DND-41 (cell line): ENCODE measurements at regions not wholly inside any gene's neighbourhood (a gene's known extent, or its start where the extent isn't known, plus 50 kb on each side); places are given as distances from the start of the nearest gene placed in this dataset.

Experiments
- ATAC-seq: fragments of 200-7000 bp; cut with Tn5 transposase; 3 replicates; pipeline ENCODE4 v1.9.1; 2021; ENCODE audit warnings: low read depth; ENCODE audit not compliant: insufficient read depth
- DNase-seq: peaks from one replicate; pipeline ENCODE4 v3.0.0-alpha.2; 2020
- H2AFZ ChIP-seq: 2 replicates; pipeline ENCODE4 v1.6.0; 2012; ENCODE audit warnings: low read depth, low read length
- H3K27ac ChIP-seq: 2 replicates; pipeline ENCODE4 v1.5.1; 2012; ENCODE audit warnings: low read length, inconsistent platforms
- H3K27me3 ChIP-seq: fragments of 200-600 bp; sonication (generic); 2 replicates; pipeline ENCODE4 v1.6.0; 2012; ENCODE audit warnings: low read length, mild to moderate bottlenecking, inconsistent platforms; ENCODE audit not compliant: insufficient read depth, poor library complexity
- H3K36me3 ChIP-seq: 2 replicates; pipeline ENCODE4 v1.5.1; 2012; ENCODE audit warnings: low read length, inconsistent platforms; ENCODE audit not compliant: insufficient read depth
- H3K4me1 ChIP-seq: 2 replicates; pipeline ENCODE4 v1.5.1; 2012; ENCODE audit warnings: mild to moderate bottlenecking, low read length; ENCODE audit not compliant: insufficient read depth
- H3K4me2 ChIP-seq: 2 replicates; pipeline ENCODE4 v1.6.0; 2012; ENCODE audit warnings: mild to moderate bottlenecking, moderate library complexity, low read length, inconsistent platforms; ENCODE audit not compliant: insufficient read depth
- H3K4me3 ChIP-seq, 2 experiments: fragments of 200-600 bp in 1 of 2; shearing (Covaris generic) in 1 of 2; 2 replicates each; pipeline ENCODE4 v1.5.1; 2012 to 2016; ENCODE audit warnings: inconsistent platforms in 2 of 2, low read length in 2 of 2, mild to moderate bottlenecking in 2 of 2, low read depth in 1 of 2, moderate library complexity in 1 of 2
- H3K79me2 ChIP-seq: 2 replicates; pipeline ENCODE4 v1.6.0; 2012; ENCODE audit warnings: low read length, inconsistent platforms; ENCODE audit not compliant: insufficient read depth
- H3K9ac ChIP-seq: 2 replicates; pipeline ENCODE4 v1.6.0; 2012; ENCODE audit warnings: low read depth, mild to moderate bottlenecking, inconsistent platforms, low read length, moderate library complexity
- H3K9me3 ChIP-seq: 2 replicates; pipeline ENCODE4 v1.5.1; 2012; ENCODE audit warnings: low read length, moderate library complexity, mild to moderate bottlenecking, inconsistent platforms; ENCODE audit not compliant: insufficient read depth, severe bottlenecking
- H4K20me1 ChIP-seq: 2 replicates; pipeline ENCODE4 v1.6.0; 2012; ENCODE audit warnings: low read length; ENCODE audit not compliant: insufficient read depth
- CTCF ChIP-seq: IDR thresholded peaks from 2 replicates; pipeline ENCODE4 v1.5.1; 2012; ENCODE audit warnings: borderline replicate concordance, low read length, moderate library complexity, mild to moderate bottlenecking; ENCODE audit not compliant: poor library complexity, severe bottlenecking; ENCODE audit errors: extremely low read depth
- EZH2 ChIP-seq: IDR thresholded peaks from 3 replicates; pipeline ENCODE4 v1.6.1; 2012; ENCODE audit warnings: borderline replicate concordance, low read depth, mild to moderate bottlenecking, moderate library complexity, low read length, inconsistent platforms; ENCODE audit not compliant: severe bottlenecking

- no peak for ATAC-seq
- no peak for TF ChIP-seq CTCF
- TF ChIP-seq EZH2, result no peak
- Histone ChIP-seq H3K36me3 (no peaks in the 10 kb centered on the region), H2AFZ (no peak overlapping the region), H3K4me3 (no peak overlapping the region), H4K20me1 (no peaks in the 10 kb centered on the region), H3K27ac (no peak overlapping the region), H3K4me2 (no peak overlapping the region), H3K4me1 (no peaks in the 10 kb centered on the region), H3K79me2 (no peaks in the 10 kb centered on the region), H3K9me3 (peaks cover 29% of the 10 kb centered on the region), H3K27me3 (no peaks in the 10 kb centered on the region), H3K9ac (no peak overlapping the region)
- DNase-seq, result no peak
These were observed 84.3 kb downstream of the TNFAIP2 start for GRCh38 chr14:103207388-103208072.

DNA sequence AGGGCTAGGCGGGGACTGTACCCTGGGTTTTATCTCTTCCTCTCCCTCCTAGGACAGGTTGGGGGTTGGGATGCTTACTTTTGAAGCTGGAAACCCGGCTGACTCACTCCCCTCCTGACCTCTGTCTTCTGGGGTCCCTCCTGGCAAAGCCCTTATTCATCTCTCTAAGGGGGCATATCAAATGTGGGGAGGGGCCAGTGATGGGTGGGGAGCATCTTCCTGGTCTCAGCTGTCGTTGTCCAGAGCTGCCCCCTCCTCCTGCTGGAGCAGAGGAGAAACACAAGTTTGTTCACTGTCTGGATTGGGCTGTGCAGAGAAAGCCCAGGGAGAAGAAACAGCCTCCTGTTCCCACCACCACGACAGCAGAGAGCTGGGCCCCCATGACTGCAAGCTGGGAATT is 85.8 kb downstream of the TNFAIP2 start:
- H3K9ac ChIP-seq, result no peak overlapping the region
- no peaks in the 10 kb centered on the region for H4K20me1 ChIP-seq
- no peak overlapping the region for H2AFZ ChIP-seq
- H3K27ac ChIP-seq, result no peak overlapping the region
- peaks cover 19% of the 10 kb centered on the region for H3K9me3 ChIP-seq
- ATAC-seq (no peak), DNase-seq (no peak)
- H3K4me3 ChIP-seq, result no peak overlapping the region
- TF ChIP-seq CTCF (no peak), EZH2 (no peak)
- H3K36me3 ChIP-seq, result no peaks in the 10 kb centered on the region
- H3K4me1 ChIP-seq, result no peaks in the 10 kb centered on the region
- no peaks in the 10 kb centered on the region for H3K79me2 ChIP-seq
- no peaks in the 10 kb centered on the region for H3K27me3 ChIP-seq
- no peak overlapping the region for H3K4me2 ChIP-seq

DNA sequence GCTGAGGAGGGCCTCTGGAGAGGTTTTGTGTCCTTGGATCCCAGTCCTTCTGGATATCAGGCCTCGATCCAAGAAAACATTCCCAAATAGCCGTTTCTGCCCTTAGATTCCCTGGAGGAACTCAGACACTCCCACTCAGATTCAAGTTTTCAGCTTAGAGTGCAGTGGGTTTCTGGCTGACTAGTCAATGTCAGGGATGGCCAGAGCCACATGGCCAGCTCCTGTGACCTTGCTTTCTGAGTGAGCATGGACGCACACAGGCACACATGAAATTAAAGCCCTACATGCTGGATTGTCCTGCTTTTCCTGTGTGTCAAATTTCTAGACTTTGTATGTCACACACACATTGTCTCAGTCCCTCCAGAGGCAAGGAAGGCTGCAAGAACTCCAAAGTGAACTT is 86.2 kb downstream of the TNFAIP2 start:
- Histone ChIP-seq H3K36me3 (no peaks in the 10 kb centered on the region), H3K4me3 (no peak overlapping the region), H3K9ac (no peak overlapping the region), H2AFZ (no peak overlapping the region), H4K20me1 (no peaks in the 10 kb centered on the region), H3K27ac (no peak overlapping the region), H3K4me1 (no peaks in the 10 kb centered on the region), H3K4me2 (no peak overlapping the region), H3K79me2 (no peaks in the 10 kb centered on the region), H3K9me3 (peaks cover 15% of the 10 kb centered on the region), H3K27me3 (no peaks in the 10 kb centered on the region)
- no peak for ATAC-seq
- no peak for DNase-seq
- TF ChIP-seq CTCF (no peak), EZH2 (no peak)

DNA sequence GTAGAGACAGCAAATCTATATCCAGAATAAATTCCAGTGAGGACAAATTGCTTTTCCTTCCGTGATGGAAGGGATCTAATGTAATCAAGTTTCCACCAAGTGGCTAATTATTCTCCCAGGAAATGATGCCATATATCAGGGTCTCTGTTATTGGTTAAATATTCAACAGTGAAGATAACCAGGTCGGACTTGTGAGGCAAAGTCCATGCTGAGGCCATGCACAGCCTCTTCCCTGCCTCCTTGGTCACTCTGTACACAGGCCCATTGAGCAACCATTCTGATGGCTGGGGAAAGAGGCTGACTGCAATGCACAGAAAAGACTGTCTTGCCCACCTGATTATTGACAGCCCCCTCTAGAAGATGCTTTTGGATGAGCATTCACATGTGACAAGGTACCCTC is 90.1 kb downstream of the TNFAIP2 start:
- Histone ChIP-seq H3K4me2 (no peak overlapping the region), H3K27ac (no peak overlapping the region), H3K4me3 (no peak overlapping the region), H3K27me3 (no peaks in the 10 kb centered on the region), H4K20me1 (no peaks in the 10 kb centered on the region), H3K9ac (no peak overlapping the region), H3K4me1 (no peaks in the 10 kb centered on the region), H2AFZ (no peak overlapping the region), H3K9me3 (no peaks in the 10 kb centered on the region), H3K36me3 (no peaks in the 10 kb centered on the region), H3K79me2 (no peaks in the 10 kb centered on the region)
- ATAC-seq (no peak), DNase-seq (no peak)
- TF ChIP-seq CTCF (no peak), EZH2 (no peak)
